ENCODE measurements at regions not wholly inside any gene's neighbourhood (a gene's known extent, or its start where the extent isn't known, plus 50 kb on each side); places are given as distances from the start of the nearest gene placed in this dataset.

GRCh38 chr3:90005281-90005847 is 897.9 kb downstream of the EPHA3 start:
- Histone ChIP-seq H3K27me3 (no peaks in the 10 kb centered on the region), H3K4me3 (ENCODE audit: low read depth, low read length) (no peak overlapping the region), H3K36me3 (no peaks in the 10 kb centered on the region), H3K9me3 (no peaks in the 10 kb centered on the region), H3K4me1 (no peaks in the 10 kb centered on the region)
- DNase-seq, result no peak
- no peak for TF ChIP-seq CTCF (IDR thresholded peaks at IDR 0.05; ENCODE audit: low read depth, low read length)

- H3K4me1 ChIP-seq, result no peaks in the 10 kb centered on the region
- no peak overlapping the region for H3K4me3 ChIP-seq (ENCODE audit: low read depth, low read length)
- TF ChIP-seq CTCF (IDR thresholded peaks at IDR 0.05; ENCODE audit: low read depth, low read length), result no peak
- H3K27me3 ChIP-seq, result no peaks in the 10 kb centered on the region
- H3K9me3 ChIP-seq, result no peaks in the 10 kb centered on the region
- DNase-seq, result no peak
- H3K36me3 ChIP-seq, result no peaks in the 10 kb centered on the region
Observed at GRCh38 chr3:90007778-90008499, 900.5 kb downstream of the EPHA3 start.

- no peak for DNase-seq
- no peak for TF ChIP-seq CTCF (IDR thresholded peaks at IDR 0.05; ENCODE audit: low read depth, low read length)
- Histone ChIP-seq H3K9me3 (no peaks in the 10 kb centered on the region), H3K4me3 (ENCODE audit: low read depth, low read length) (no peak overlapping the region), H3K4me1 (no peaks in the 10 kb centered on the region), H3K36me3 (no peaks in the 10 kb centered on the region), H3K27me3 (no peaks in the 10 kb centered on the region)
Observed at GRCh38 chr3:90010341-90010740, 902.9 kb downstream of the EPHA3 start.

- Histone ChIP-seq H3K4me3 (ENCODE audit: low read depth, low read length) (no peak overlapping the region), H3K27me3 (no peaks in the 10 kb centered on the region), H3K36me3 (no peaks in the 10 kb centered on the region), H3K4me1 (no peaks in the 10 kb centered on the region), H3K9me3 (no peaks in the 10 kb centered on the region)
- DNase-seq, result no peak
- no peak for TF ChIP-seq CTCF (IDR thresholded peaks at IDR 0.05; ENCODE audit: low read depth, low read length)
Observed at GRCh38 chr3:90011131-90011530, 903.7 kb downstream of the EPHA3 start.

- Histone ChIP-seq H3K36me3 (no peaks in the 10 kb centered on the region), H3K9me3 (no peaks in the 10 kb centered on the region), H3K27me3 (no peaks in the 10 kb centered on the region), H3K4me3 (ENCODE audit: low read depth, low read length) (no peak overlapping the region), H3K4me1 (no peaks in the 10 kb centered on the region)
- no peak for DNase-seq
- no peak for TF ChIP-seq CTCF (IDR thresholded peaks at IDR 0.05; ENCODE audit: low read depth, low read length)
Observed at GRCh38 chr3:90011596-90011995, 904.2 kb downstream of the EPHA3 start.

GRCh38 chr3:90011996-90012395 is 904.6 kb downstream of the EPHA3 start:
- H3K27me3 ChIP-seq, result no peaks in the 10 kb centered on the region
- no peak for DNase-seq
- no peaks in the 10 kb centered on the region for H3K36me3 ChIP-seq
- H3K4me3 ChIP-seq (ENCODE audit: low read depth, low read length), result no peak overlapping the region
- H3K4me1 ChIP-seq, result no peaks in the 10 kb centered on the region
- TF ChIP-seq CTCF (IDR thresholded peaks at IDR 0.05; ENCODE audit: low read depth, low read length), result no peak
- H3K9me3 ChIP-seq, result no peaks in the 10 kb centered on the region
